ENCODE measurements at regions not wholly inside any gene's neighbourhood (a gene's known extent, or its start where the extent isn't known, plus 50 kb on each side); places are given as distances from the start of the nearest gene placed in this dataset.

DNA sequence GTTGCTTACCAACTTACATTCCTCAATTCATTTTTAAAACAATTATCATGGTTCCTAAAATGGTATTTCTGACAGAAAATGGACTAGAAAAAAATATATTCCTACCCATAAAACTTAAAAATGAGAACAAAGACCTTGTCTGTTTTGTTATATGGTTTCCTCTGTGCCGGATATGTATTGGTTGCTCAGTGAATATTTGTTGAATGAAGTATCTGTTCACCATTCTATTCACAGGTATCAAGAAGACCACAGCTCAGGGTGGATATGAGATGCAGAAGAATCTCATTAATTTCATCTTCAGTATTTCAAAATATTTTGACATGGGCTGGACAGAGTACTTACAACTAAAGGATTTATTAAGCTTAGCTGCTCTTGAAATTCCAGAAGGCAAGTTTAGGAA is 58.1 kb downstream of the TUSC7 start:
- Mint-ChIP-seq H3K4me1 (no peaks in the 10 kb centered on the region), H3K27ac (no peak overlapping the region), H3K4me3 (no peak overlapping the region), H3K9me3 (no peaks in the 10 kb centered on the region), H3K36me3 (no peaks in the 10 kb centered on the region), H3K27me3 (no peaks in the 10 kb centered on the region)

DNA sequence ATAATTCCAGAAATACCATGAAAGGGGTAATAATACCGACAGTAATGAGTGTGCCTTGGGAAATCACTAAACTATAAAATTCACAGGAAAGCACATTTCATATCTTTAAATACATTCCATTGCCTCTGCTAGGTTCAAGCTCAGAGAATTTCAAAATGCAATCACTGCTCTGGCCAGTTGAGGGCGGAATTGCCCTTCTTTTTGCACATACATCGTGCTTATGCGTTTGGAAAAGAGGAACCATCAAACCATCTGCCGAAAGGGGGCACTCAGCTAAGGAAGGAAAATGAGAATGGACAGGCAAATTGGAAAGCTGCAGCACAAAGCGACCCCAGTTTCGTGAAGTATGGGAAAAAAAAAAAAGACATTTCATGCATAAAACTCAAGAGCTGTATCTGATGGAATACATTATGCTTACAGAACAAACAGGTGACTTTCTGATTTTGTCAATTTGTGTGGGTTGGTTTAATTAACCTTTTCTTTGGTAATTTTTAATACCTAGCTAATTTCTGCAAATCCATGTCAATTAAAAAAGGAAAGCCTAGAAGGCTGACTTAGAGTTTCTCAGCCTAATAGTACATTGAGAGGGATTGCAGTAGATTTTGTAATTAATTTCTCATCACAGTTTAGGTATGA is 61.4 kb downstream of the TUSC7 start:
- H3K9me3 Mint-ChIP-seq = no peaks in the 10 kb centered on the region
- H3K27me3 Mint-ChIP-seq = no peaks in the 10 kb centered on the region
- H3K36me3 Mint-ChIP-seq = no peaks in the 10 kb centered on the region
- no peak overlapping the region for H3K27ac Mint-ChIP-seq
- H3K4me1 Mint-ChIP-seq = no peaks in the 10 kb centered on the region
- no peak overlapping the region for H3K4me3 Mint-ChIP-seq

DNA sequence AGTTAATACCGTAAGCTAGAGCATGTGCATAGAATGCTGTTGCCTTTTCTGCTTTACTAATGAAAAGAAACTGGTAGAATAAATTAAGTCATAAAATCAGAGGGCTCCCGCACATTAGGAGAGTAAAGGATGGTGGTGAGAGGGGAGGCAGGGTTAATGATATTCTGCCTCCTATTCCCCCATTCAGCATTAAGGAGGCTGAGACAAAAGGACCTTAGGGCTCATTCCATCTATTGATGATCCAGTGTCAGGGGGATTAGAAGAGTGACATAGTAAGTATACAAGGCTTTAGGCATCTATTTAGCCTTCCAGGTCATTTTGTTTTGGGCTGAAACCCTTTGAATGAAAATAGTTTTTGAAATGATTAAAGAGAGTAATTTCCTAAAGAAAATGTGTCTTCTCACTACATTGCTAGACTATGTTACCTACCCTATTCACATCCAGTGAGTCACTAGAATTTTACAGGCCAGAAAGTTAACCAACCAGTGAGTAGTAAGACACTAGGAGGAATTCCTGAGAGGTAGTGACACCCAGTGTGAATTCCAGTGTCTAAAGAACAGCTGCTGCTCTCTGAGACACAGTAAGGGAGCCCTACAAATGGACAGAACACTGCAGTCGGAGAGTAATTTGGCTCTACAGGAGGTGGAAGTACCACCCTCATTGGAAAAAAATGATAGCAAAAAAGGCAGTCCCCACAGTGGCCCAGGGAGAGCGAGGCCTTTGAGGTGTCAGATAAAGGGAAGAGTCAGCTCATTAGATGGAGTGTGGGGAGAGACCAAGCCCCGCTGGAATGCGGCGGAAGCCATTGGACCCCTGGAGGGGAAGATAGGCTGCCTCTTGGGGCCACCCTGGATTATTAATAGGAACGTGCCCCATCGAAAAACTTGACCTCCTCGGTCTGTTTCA is 67.6 kb downstream of the TUSC7 start:
- Mint-ChIP-seq H3K9me3 (peaks cover 5% of the 10 kb centered on the region), H3K4me1 (no peaks in the 10 kb centered on the region), H3K4me3 (no peak overlapping the region), H3K27me3 (no peaks in the 10 kb centered on the region), H3K27ac (no peak overlapping the region), H3K36me3 (no peaks in the 10 kb centered on the region)

DNA sequence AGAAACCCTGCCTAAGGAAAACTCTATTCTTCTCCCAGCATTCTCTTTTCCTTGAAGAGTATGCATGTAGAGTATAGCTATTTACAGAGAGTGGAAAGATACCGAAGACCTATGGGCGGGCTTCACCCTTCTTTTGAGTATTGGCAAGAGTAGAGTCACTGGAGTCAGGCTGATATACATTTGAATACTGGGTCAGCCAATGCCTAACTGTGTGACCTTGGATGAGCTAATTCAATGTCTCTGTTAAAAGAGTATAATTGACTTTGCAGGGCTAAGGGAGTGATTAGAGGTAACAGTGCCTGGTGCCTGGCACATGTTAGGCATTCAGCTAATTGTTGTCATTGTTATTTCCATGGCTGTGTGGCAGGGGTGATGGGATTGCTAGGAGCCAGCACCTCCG is 75.6 kb downstream of the TUSC7 start:
- no peaks in the 10 kb centered on the region for H3K4me1 Mint-ChIP-seq
- peaks cover 5% of the 10 kb centered on the region for H3K9me3 Mint-ChIP-seq
- H3K27me3 Mint-ChIP-seq = no peaks in the 10 kb centered on the region
- H3K36me3 Mint-ChIP-seq = no peaks in the 10 kb centered on the region
- no peak overlapping the region for H3K27ac Mint-ChIP-seq
- no peak overlapping the region for H3K4me3 Mint-ChIP-seq

DNA sequence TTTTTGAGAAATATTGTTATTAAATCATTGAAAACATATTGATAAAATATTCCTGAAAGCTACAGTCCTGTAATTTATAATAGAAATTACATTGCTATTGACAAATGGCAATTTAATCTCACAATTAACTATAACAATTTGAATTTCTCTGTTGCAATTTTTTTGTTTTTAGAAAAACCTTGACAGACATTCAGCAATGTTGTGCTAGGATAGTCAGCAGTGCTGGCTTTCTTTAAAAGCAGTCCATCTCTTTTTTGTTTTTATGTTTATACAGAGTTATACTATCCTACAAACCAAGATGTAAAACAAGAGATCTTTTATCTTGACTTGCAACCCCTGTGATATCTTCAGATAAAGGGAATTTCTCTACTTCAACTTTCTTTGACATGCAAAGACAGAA is 93.1 kb downstream of the TUSC7 start:
- Mint-ChIP-seq H3K27me3 (no peaks in the 10 kb centered on the region), H3K36me3 (no peaks in the 10 kb centered on the region), H3K9me3 (peaks cover 9% of the 10 kb centered on the region), H3K27ac (no peak overlapping the region), H3K4me3 (no peak overlapping the region), H3K4me1 (no peaks in the 10 kb centered on the region)

DNA sequence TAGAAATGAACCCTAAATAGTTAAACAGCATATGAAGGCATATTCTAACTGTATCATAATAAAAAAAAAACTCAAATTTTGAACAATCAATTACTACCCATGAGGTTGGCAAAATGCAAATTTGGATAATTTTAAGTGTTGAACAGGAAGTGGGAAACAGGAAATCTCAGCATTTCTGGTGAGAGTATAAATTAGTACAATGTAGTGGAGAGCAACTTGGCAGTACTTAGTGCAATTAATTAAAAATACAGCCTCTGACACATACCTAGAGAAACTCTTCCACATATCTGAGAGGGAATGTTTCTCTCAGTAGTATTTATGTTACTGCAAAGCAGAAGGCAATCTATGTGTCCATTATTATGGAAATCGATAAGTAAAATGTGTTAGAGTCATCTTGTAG is 96.8 kb downstream of the TUSC7 start:
- no peaks in the 10 kb centered on the region for H3K27me3 Mint-ChIP-seq
- no peak overlapping the region for H3K4me3 Mint-ChIP-seq
- peaks cover 14% of the 10 kb centered on the region for H3K9me3 Mint-ChIP-seq
- no peak overlapping the region for H3K27ac Mint-ChIP-seq
- H3K36me3 Mint-ChIP-seq = no peaks in the 10 kb centered on the region
- no peaks in the 10 kb centered on the region for H3K4me1 Mint-ChIP-seq

DNA sequence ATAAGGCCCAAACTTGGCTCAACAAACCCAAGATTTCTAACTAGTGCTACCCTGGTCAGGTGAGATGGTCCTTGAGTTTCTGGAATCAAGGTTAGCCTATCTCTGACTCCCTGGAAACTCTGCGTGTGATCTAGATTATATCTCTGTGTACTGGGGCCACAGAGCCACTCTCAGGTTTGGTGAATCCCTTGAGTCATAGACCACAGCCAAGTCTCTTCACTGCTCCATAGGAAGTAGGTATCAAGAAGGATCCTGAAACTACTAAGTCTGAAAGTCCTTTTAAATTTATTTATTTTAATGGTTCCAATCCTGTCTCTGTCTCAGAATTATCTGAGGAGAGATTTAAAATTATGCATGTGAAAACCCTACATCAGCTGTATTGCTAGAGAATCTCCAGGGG is 99.1 kb downstream of the TUSC7 start:
- Mint-ChIP-seq H3K9me3 (peaks cover 14% of the 10 kb centered on the region), H3K4me1 (no peaks in the 10 kb centered on the region), H3K4me3 (no peak overlapping the region), H3K27ac (no peak overlapping the region), H3K27me3 (no peaks in the 10 kb centered on the region), H3K36me3 (no peaks in the 10 kb centered on the region)

DNA sequence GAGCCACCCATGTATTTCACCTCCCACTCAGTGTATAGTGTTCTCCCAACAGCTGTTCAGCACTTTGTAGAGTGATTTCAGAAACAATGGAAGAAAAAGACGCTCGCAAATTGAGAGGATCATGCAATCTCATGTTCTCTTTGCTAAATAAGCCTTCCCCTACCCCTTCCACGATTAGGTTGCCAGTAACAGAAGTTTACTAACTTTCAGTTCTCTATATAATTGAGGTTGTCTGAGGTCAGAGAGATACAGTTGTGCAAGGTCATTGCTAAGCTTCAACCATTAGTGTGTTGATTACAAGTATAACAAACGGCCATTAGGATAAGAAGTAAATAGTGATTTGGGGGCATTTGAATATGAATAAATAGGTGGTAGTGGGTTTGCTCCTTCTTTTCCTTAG is 99.6 kb downstream of the TUSC7 start:
- peaks cover 14% of the 10 kb centered on the region for H3K9me3 Mint-ChIP-seq
- H3K4me1 Mint-ChIP-seq = no peaks in the 10 kb centered on the region
- H3K27me3 Mint-ChIP-seq = no peaks in the 10 kb centered on the region
- H3K36me3 Mint-ChIP-seq = no peaks in the 10 kb centered on the region
- no peak overlapping the region for H3K4me3 Mint-ChIP-seq
- H3K27ac Mint-ChIP-seq = no peak overlapping the region

DNA sequence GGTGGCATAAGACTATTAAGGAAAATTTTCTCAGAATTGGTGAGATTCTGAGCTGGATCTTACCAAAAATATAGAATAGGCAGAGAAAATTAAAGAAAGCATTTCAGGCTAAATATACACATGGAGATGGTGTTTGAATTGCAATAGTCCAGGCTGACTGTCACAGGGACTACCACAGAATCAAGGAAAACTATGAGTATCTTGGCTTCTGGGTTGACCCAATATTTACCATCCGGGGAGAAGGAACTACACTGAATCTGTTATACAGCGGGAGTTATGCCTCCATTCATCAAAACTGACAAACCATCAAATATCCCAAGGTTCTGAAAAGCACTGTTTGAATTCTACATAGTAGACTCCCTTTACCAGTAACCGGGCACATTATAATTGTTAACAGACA is 102.2 kb downstream of the TUSC7 start:
- peaks cover 5% of the 10 kb centered on the region for H3K9me3 Mint-ChIP-seq
- H3K36me3 Mint-ChIP-seq = no peaks in the 10 kb centered on the region
- H3K4me3 Mint-ChIP-seq = no peak overlapping the region
- H3K27me3 Mint-ChIP-seq = no peaks in the 10 kb centered on the region
- no peaks in the 10 kb centered on the region for H3K4me1 Mint-ChIP-seq
- H3K27ac Mint-ChIP-seq = no peak overlapping the region

DNA sequence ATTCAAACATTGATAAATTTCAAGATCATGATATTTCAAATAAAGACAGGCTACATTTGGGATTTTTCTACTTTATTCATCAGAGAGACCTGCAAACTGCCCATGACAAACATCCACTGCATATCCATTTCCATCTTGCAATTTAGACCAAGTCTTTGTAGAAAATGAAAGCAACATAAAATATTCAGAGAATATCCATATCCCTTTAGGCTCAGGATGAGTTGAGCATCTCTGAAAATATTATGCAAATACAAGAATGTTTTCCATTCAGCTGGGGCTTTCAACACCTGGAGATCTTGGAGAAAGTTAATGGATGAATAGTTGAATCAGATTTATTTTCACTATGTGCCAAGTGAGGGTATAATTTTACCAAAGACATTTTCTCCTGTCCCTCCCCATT is 103.4 kb downstream of the TUSC7 start:
- no peak overlapping the region for H3K4me3 Mint-ChIP-seq
- no peaks in the 10 kb centered on the region for H3K27me3 Mint-ChIP-seq

DNA sequence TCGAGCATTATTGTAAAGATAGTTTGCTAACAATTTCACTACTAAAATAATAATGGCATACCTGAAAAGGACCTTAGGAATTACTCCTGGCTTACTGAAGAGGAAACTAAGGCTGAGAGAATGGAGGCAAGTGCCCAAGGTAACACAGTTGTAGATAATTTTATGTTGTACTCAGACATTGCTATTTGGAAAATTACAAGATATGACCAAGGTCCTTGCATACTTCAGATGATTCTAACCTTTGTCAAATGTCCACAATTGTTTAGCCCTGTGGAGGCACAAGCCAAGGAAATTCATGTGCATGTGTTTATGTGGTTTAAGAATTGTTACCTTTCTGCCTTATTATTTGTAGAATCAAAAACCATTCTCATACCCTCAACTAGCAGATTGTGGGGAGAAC is 105.7 kb downstream of the TUSC7 start:
- H3K36me3 Mint-ChIP-seq = no peaks in the 10 kb centered on the region
- H3K27ac Mint-ChIP-seq = no peak overlapping the region
- H3K4me1 Mint-ChIP-seq = no peaks in the 10 kb centered on the region
- H3K9me3 Mint-ChIP-seq = no peaks in the 10 kb centered on the region
- H3K4me3 Mint-ChIP-seq = no peak overlapping the region
- H3K27me3 Mint-ChIP-seq = no peaks in the 10 kb centered on the region

More for the DNA sequence above, 103.4 kb downstream of the TUSC7 start:
- Mint-ChIP-seq H3K36me3 (no peaks in the 10 kb centered on the region), H3K27ac (no peak overlapping the region), H3K4me1 (no peaks in the 10 kb centered on the region), H3K9me3 (peaks cover 5% of the 10 kb centered on the region)

DNA sequence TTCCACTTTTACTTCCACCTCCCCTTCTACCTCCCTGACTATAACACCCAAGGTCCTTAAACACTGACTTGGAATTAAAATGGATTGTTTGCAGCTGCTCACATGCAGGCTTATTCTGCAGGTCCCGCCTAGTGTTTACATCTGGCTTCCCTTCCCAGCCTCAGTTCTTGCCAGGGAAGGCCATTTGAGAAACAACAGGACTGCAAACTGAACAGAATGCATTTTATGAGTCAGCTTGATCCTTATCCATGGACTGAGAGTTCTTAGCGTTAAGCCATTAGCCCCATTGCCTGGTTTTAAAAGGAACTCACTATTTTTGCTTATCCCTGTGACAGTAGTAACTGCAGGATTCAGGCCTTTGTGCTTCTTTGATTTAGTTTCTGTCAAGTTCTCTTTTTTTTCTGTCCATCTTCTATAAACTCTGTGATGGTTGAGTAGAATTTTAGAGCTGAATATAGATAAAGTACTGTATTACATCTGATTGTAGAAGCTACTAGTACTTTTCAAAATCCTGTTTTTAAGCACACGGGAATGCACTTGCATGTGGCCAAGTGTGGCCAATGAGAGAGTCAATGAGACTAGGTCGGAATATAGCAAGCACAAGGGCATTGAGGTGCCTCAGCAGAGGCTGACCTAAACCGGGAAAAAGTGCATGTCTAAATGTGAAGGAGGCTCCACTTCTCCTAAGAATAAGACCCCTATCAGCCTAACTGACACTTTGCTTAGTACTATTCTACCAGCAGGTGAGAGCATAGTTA is 106.4 kb downstream of the TUSC7 start:
- Mint-ChIP-seq H3K27me3 (no peaks in the 10 kb centered on the region), H3K9me3 (no peaks in the 10 kb centered on the region), H3K27ac (no peak overlapping the region), H3K4me1 (no peaks in the 10 kb centered on the region), H3K4me3 (no peak overlapping the region), H3K36me3 (no peaks in the 10 kb centered on the region)

DNA sequence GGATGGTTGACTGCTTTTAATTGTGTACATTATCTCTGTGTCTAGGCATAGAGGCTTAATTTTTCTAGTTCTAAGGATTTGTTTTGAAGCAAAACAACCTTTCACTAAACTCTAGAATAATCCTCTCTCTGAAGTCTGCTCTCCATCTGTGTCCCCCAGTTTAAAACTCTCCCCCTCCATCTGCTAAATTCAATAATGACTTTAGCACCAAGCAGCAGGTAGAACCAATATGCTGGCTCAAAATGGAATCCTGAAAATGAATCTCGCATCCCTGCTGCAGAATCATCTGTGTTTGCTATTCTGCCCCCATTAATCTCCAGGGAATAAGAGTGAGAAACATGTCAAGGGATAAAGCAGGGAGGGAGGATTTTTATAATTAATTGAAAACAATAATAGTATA is 111.8 kb downstream of the TUSC7 start:
- Mint-ChIP-seq H3K36me3 (no peaks in the 10 kb centered on the region), H3K4me3 (no peak overlapping the region), H3K4me1 (no peaks in the 10 kb centered on the region), H3K9me3 (no peaks in the 10 kb centered on the region), H3K27ac (no peak overlapping the region), H3K27me3 (no peaks in the 10 kb centered on the region)

DNA sequence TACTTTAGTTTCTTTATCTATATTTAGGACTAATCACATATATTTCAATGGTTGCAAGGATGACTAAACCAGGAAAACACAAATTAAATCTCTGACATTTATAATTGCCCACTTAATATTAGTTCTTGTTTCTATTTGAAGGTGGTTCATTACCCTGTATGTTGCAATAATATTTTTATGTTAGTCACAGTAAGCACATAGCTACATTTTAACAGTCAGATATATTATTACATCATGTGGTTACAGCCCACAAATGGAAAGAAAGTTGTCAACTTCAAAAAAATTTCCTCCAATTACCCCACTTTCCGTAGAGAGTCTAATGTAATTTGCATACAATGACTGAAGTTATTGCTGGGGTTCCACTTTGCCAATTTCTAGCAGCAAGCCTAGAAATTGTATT is 114.6 kb downstream of the TUSC7 start:
- Mint-ChIP-seq H3K27me3 (no peaks in the 10 kb centered on the region), H3K9me3 (no peaks in the 10 kb centered on the region), H3K36me3 (no peaks in the 10 kb centered on the region), H3K27ac (no peak overlapping the region), H3K4me3 (no peak overlapping the region), H3K4me1 (no peaks in the 10 kb centered on the region)

DNA sequence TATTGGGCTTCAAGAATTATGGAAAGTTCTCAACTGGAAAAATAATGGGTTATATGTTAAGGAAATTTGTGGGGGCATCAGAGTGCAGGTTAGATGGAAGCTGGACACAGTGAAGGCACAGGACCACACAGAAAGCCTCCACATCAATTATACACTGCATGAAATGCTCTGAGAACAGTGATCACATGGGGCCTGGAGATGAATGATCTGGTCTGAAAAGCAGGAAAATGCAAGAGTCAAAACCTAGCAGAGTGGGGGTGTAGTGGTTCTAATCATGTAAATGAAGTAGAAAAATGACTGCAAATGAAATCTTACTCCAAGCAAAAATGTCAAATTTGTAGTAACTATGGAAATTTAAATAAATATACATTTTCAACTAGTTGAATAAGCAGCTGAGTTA is 123.6 kb downstream of the TUSC7 start:
- H3K9me3 Mint-ChIP-seq = peaks cover 5% of the 10 kb centered on the region
- no peak overlapping the region for H3K4me3 Mint-ChIP-seq
- H3K27ac Mint-ChIP-seq = no peak overlapping the region
- no peaks in the 10 kb centered on the region for H3K36me3 Mint-ChIP-seq
- no peaks in the 10 kb centered on the region for H3K4me1 Mint-ChIP-seq
- no peaks in the 10 kb centered on the region for H3K27me3 Mint-ChIP-seq

DNA sequence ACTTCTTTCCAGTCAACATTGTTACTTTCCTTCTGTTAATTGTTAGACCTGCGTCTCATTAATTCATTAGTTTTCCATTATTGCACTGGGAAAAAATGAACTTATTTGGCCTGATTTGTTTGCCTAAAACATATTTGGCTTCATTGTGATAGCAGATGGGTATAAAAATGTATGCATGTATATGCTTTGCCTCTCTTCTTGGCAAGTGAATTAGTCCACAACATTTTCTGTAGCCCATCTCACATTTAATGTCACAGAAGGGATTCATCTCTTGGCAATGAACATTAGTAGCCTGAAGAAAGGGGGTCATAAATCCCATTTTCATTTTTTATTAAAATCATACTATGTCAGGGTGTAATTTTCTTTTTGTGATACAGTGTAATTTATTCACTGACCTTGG is 125.2 kb downstream of the TUSC7 start:
- no peak overlapping the region for H3K4me3 Mint-ChIP-seq

More for the DNA sequence above, 125.2 kb downstream of the TUSC7 start:
- H3K27me3 Mint-ChIP-seq = no peaks in the 10 kb centered on the region
- H3K4me1 Mint-ChIP-seq = no peaks in the 10 kb centered on the region
- H3K9me3 Mint-ChIP-seq = peaks cover 5% of the 10 kb centered on the region
- no peak overlapping the region for H3K27ac Mint-ChIP-seq
- H3K36me3 Mint-ChIP-seq = no peaks in the 10 kb centered on the region
